ENCODE measurements at regions not wholly inside any gene's neighbourhood (a gene's known extent, or its start where the extent isn't known, plus 50 kb on each side); places are given as distances from the start of the nearest gene placed in this dataset.
"Not testable (repeated sequence)": the region's sequence is repeated elsewhere in the genome, so short reads cannot be mapped to it uniquely, and the experiment has no call there.

GRCh38 chr18:51463483-51464136 lies 266.1 kb upstream of the MEX3C start:
- DNase-seq, result no peak

GRCh38 chr18:51478908-51479307 lies 281.4 kb upstream of the MEX3C start:
- DNase-seq, result no peak

GRCh38 chr18:51479736-51480135 lies 282.3 kb upstream of the MEX3C start:
- no peak for DNase-seq

GRCh38 chr18:51480407-51481261 lies 283.2 kb upstream of the MEX3C start:
- no peak for DNase-seq

- no peak for DNase-seq
Measured at GRCh38 chr18:51486735-51487366, 289.4 kb upstream of the MEX3C start.

GRCh38 chr18:51490417-51490816 lies 292.9 kb upstream of the MEX3C start:
- DNase-seq, result no peak

- no peak for DNase-seq
Measured at GRCh38 chr18:51490860-51491259, 293.4 kb upstream of the MEX3C start.

- no peak for DNase-seq
Measured at GRCh38 chr18:51491678-51492372, 294.3 kb upstream of the MEX3C start.

GRCh38 chr18:51498085-51498855 lies 300.8 kb upstream of the MEX3C start:
- DNase-seq, result no peak

- DNase-seq, result no peak
Measured at GRCh38 chr18:51503351-51503750, 305.9 kb upstream of the MEX3C start.

- no peak for DNase-seq
Measured at GRCh38 chr18:51506811-51507210, 309.3 kb upstream of the MEX3C start.

- DNase-seq, result not testable (repeated sequence)
Measured at GRCh38 chr18:51508410-51508809, 310.9 kb upstream of the MEX3C start.

GRCh38 chr18:51510020-51510419 lies 312.5 kb upstream of the MEX3C start:
- DNase-seq, result no peak

- no peak for DNase-seq
Measured at GRCh38 chr18:51513517-51513916, 316.0 kb upstream of the MEX3C start.

- DNase-seq, result no peak
Measured at GRCh38 chr18:51514128-51514527, 316.6 kb upstream of the MEX3C start.

GRCh38 chr18:51516478-51517038 lies 319.1 kb upstream of the MEX3C start:
- DNase-seq, result no peak

- no peak for DNase-seq
Measured at GRCh38 chr18:51519571-51519970, 322.1 kb upstream of the MEX3C start.

- no peak for DNase-seq
Measured at GRCh38 chr18:51520676-51521180, 323.2 kb upstream of the MEX3C start.

GRCh38 chr18:51522338-51522737 lies 324.9 kb upstream of the MEX3C start:
- no peak for DNase-seq

- no peak for DNase-seq
Measured at GRCh38 chr18:51522821-51523220, 325.3 kb upstream of the MEX3C start.

GRCh38 chr18:51523671-51524070 lies 326.2 kb upstream of the MEX3C start:
- DNase-seq, result no peak

Measured in inflammatory macrophage treated with lipopolysaccharide for 1 hour (primary cell).